CD4-positive, alpha-beta T cell treated with Interleukin-17A for 1 hour (primary cell): ENCODE measurements at regions not wholly inside any gene's neighbourhood (a gene's known extent, or its start where the extent isn't known, plus 50 kb on each side); places are given as distances from the start of the nearest gene placed in this dataset.

Experiments
- DNase-seq: peaks from one replicate; pipeline ENCODE4 v3.0.0-alpha.2; 2020

DNA sequence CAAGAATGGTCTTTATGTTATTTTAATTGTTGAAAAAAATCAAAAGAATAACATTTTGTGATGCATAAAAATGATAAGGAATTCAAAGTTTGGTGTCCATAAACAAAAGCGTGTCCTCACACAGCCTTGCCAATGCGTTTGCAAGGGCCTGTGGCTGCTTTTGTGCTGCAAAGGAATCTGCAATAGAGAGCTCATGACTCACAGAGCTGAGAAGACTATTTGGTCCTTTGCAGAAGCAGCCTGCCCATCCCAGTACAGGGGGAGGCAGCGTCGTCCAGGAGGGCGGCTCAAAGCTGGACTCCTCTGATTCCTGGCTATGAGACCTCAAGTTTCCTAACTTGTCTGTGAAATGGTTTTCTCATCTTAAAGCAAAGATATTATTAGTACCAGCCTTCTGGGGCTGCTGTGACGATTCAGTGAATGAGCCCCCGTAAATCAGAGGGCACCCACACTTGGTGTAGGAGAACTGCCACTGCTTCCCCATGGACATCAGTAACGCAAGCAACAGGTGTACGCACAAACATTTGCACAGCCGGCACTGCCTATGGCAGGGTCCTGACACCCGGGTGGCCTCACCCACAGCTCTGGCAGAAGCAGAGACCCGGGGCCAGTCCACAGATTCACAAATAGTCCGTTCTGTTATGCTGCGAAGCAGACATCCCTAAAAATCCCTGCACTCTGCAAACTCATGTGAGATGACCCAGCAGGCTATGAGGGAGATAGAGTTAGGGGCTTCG is 70.6 kb upstream of the ASAP2 start:
- DNase-seq: no peak

DNA sequence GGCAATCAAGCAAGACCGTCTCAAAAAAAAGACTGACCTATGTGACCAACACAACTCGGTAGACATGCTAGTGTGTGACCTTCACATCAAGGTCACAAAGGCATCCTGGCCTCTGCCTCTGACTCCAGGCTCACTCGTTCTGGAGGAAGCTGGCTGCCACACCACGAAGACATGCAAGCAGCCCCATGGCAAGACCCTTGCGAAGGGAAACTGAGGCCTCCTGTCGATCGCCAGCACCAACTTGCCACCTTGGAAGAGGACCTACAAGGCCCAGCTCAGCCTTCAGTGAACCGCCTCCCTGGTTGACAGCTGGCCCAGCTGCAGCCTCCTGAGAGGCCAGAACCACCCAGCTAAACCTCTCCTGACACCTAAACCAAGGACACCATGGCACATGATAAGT is 79.3 kb upstream of the ASAP2 start:
- DNase-seq: no peak

DNA sequence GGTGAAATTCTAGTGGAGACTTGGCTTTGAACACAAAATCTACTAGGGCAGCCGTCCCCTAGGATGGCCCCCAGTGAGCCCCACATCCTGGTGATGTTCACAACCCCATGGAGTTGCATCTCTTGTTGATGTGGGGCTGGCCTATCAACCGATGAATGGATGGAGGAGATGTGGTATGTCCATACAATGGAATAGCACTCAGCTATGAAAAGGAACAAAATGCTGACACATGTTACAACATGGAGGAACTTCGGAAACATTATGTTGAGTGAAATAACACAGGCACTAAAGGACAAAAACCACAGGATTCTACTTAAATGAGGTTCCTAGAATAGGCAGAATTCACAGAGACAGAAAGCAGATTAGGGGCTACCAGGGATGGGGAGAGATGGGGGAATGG is 80.1 kb upstream of the ASAP2 start:
- no peak for DNase-seq

DNA sequence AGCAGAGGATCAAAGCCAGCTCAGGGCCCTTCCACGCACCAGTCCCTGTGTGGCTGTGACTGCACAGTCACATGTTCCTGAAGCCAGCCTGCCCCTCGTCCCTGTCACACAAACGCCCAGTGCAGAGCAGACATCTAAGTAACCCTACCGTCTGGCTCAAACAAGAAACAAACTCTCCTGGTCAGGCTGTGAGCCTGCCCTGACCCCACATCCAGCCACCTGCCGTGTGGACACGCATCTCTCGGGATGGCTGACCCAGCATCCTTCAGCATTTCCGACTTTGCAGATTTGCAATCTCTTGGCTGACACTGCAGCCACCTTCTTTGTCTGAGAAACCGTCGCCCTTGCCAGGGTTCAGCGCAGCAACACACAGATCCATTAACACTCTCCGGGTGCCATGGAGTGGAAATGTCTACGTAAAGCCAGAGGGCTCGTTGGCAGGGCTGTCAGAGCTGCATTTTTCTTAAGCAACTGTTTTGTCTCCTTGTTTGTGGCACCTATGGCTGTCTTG is 82.3 kb upstream of the ASAP2 start:
- DNase-seq: no peak

DNA sequence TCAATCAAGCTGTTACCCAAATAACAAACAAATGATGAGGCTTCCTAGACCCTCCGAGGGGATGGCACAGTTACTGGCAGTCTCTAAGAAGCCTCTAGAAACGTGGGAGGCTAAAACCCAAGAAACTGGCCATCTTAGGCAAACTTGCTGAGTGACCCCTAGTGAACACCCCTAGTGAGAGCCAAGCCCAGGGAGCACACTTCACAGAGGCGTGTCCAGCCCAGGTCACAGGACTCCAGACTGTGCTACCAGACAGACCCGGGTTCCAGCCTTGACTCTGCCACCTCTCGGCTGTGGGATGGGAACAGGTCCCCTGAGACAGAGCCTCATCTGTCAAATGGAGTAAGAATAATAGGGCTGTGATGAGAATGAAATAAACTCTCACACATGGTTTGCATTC is 83.5 kb upstream of the ASAP2 start:
- no peak for DNase-seq

DNA sequence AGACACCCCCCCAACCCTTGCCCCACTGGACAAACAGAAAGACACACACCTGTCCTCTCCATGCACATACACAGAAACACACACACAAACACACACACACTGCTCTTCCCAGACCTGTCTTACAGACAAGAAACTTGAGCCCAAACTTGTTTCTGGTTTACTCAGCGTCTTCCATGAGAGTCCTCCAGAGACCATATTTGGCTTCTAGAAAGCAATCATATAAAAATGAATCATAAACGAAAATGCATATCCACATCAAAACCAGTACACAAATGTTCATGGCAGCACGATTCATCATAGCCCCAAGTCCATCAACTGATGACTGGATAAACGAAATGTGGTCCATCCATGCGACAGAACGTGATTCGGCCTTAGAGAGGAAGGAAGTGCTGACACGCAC is 84.2 kb upstream of the ASAP2 start:
- DNase-seq: no peak

DNA sequence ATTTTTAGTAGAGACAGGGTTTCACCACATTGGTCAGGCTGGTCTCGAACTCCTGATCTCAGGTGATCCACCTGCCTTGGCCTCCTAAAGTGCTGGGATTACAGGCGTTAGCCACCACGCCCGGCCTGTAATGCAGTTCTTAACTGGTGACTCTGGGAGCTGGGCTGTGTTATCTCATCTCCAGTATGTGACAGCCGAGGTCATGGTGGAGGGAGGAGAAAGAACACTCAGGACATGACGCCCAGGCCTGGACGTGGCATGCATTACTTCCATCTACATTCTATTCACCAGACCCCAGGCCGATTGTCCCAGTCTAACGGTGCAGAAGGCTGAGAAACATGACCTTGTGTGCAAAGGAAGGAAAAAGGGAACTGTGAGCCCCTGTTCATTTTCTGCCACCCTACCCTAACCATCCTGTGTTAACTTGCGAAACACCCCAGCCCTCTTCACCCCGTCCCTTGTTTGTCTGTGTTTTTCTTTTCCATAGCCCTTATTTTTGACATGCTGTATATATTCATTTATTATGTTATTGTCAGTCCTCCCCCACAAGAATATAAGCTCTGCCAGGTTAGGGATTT is 88.1 kb upstream of the ASAP2 start:
- DNase-seq: no peak

DNA sequence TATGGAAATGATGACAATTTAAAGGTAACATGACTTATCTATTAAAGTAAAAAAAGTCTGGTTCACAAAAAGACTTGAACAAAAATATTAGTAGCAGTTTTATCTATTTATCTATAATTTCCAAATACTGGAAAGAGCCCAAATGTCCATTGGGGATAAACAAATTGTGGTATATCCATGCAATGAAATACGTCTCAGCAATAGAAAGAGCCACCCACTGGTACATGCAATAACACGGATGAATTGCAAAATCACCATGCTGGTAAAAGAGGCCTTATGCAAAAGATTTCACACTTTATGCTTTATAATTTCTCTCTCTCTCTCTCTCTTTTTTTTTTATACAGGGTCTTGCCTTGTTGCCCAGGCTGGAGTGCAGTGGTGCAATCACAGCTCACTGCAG is 91.4 kb upstream of the ASAP2 start:
- DNase-seq: no peak

DNA sequence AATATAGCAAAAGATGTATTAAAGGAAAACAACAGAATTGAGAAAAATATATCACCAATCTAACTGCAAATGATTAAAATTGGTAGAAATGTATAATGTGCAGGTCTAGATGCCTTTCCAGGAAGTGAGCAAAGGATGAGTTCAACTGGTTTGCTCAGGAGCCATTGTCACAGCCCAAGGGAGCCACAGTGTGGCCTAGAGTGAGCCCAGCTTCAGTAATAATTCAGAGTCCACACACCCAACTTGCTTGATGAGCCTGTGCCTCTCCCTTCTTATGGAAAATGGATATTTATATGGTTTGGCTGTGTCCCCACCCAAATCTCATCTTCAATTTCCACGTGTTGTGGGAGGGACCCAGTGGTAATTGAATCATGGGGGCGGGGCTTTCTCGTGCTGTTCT is 92.2 kb upstream of the ASAP2 start:
- no peak for DNase-seq

DNA sequence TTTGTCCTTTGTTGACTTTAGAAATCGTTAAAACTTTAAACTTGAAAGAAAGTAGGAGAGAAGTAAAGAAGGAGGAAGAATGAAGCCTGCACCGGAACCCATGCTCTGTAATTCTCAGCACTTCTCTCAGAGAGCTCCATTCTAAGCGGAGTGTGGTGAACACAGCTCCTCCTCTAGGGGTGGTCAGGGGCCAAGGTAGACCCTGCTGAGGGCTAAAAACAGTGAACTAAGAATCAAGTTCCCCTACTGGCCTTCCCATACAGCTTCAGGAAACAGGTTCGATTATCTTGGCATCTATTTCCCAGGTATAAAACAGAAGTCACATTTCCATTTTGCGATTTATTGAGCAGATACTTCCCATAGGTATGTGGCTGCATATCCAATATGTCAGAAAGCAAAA is 92.7 kb upstream of the ASAP2 start:
- DNase-seq: no peak

DNA sequence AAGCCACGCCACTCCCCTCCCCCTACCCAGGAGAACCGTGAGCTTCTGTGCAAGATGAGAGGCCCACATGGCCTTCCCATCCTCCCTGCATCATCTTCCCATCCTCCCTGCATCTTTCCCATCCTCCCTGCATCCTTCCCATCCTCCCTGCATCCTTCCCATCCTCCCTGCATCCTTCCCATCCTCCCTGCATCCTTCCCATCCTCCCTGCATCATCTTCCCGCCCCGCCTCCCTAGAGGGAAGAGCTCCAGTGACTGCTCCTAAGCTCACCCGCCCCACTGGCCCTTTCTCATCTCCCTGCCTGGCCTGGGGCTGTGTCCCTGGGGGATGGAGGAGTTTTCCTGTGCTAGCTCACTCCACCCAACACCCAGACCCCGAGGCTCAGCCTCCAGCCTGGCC is 93.3 kb upstream of the ASAP2 start:
- no peak for DNase-seq

DNA sequence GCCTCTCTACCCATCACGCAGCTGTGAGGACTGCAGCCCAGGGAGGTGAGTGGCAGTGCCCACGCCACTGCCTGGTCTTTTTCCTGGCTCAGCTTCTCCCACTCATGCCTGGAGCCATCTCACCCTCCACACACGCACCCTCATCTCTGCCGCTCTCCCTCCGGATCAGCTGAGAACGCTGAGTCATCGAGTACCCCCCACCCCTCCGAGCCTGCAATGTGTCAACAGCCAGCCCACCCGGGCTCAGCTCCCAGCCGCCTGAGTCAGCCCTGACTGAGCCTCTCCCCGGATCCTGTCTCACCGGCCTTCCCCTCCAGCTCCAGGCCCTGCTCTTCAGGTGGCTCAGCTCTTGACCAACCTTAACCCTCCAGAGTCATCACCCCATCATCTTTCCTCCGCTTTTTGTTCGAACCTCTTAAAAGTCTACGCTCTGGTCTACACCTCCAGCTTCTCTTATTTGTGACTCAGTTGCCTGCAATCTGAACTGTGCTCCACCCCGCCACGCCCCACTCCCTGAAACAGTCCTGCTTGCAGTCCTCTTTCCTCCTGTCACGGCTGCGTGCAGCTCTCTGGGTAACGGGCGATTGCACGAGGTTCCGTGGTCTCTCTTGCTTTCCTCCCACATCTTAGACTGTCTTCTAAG is 94.4 kb upstream of the ASAP2 start:
- no peak for DNase-seq

DNA sequence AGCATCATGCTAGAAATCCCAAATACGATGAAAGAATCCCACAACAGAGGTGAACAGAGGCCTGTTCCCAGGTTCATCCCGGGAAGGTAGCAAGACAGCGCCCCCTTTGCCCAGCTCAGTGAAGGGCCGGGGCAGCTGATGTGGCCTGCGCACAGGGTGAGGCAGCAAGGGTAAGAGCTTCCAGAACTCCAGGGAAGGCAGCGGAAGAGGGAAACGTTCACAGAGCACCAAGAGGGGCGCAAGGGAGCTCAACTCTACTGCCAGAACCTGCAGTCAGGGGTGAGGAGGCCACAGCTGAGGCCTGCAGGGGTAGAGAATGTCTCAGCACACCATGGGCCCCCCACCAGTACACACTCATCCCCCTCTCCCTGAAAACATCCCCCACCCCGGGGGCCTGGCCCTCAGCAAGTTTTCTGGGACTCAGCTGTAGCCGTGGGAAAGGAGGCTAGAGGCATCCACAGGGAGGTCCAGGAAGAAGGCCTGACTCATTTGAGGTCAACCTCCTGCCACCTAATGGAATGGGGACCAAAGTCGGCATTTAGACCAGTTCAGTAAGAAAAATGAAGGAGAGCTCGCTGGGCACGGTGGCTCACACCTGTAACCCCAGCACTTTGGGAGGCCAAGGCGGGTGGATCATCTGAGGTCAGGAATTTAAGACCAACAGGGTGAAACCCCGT is 95.6 kb upstream of the ASAP2 start:
- DNase-seq: no peak

DNA sequence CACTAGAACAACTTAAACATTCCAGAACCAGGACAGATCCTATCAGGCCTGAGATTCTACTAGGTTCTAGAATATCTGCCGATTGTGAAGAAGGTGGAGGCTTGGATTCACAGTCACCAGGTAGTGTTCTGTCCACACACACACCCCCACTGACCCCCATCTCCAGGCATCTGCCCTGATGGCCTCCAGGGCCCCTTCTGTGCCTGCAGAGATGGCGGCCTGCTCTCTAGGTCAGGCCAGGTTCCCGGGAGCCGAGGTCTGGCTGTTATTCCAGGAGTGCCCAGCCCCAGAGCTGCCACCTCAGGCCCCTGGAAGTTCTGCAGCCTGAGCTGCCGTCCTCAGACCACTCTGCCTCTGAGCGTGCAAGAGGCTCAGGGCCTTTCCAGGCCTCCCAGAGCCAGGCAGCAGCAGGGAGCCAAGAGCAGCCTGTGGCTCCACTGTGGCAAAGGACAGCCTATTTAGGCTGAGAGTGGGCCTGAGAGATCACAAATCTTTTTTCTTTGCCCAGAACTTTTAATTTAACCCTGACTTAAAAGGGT is 96.2 kb upstream of the ASAP2 start:
- DNase-seq: no peak

DNA sequence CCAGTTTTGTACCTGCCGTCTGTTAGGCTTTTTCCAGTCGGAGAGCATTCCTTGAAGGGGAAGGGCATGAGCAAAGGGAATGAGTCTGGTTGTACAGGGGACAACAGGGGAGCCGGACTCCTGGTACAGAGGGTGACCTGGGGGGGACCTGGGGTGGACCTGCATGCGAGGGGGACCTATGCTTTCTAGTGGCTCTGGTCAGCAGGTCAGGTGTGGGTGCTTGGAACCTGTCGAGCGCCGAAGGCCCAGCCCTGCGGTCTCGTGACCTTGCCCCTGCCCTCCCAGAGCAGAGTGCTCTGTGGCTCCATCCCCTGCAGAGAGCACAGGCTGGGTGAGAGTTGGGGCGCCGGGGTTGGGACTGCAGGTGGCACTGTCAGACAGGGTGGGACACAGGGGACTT is 96.7 kb upstream of the ASAP2 start:
- DNase-seq: no peak

DNA sequence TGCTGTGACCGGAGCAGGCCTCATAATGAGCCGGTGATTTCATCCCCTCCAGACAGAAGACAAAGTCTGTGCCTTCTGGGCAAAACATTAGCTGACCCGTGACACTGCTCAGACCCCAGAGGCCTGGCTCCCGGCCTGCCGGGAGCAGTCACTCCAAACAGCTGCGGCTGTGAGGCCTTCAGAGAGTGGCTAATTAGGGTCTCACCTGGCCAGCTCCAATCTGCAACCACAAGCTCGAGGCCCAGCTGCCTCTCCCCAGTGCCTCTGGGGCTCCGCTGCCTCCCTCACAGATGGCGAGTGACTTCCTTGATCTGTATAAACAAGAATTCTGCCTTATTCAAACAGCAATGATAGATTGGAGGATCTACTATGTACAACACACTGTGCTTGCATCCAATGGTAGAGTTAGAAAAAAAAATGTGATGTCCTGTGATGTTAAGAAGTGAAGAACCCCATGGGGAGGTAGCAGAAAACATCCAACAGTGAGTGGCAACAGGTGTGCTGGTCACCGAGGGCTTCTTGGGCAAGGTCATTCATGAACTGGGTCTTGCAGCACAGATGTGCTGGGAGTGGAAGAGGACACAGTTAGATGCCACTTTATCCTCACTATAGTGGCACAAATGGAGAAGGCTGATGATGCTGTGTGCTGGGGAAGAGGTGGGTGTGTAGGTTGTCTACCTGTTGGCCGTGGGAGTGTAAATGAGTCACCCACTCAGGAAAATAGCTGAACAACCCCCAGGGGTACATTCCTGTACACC is 98.2 kb upstream of the ASAP2 start:
- no peak for DNase-seq

DNA sequence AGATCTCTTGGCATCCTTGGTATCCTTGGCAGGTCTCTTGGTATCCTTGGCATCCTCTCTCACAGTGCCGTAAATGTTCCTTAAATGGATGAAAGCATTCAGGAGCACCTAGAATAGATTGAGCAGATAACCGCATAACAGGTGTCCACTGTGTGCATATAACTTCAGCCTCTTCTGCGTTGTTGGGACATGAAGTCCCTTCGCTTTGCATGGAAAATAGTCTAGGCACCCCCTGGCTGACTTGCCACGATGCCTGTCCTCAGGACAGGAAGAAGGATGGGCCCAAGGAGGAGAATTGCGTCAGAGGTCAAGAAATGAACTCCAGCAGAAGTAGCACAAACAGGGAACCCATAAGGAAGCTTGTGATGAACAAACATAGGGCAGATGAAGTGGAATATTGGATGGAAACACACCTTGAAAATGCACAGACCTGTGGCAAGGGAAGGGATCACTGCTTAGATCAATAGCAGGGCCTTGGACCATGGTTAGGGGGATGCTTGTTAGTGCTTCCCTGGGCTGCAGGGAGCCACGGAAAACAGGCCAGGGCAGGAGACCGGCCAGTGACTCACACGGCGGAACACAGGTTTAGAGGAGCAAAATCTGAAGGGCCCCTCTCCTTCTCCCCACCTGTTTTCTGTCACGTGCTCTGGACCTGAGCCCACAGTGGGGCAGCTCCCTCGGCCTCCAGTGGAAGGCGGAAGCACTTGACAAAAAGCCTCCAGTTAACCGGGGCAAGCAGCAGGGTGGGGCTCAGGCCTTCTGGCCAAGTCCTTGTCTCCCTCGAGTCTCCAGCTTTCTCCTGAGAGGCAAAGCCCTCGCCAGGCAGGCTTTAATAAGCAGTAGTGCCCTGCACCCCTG is 99.2 kb upstream of the ASAP2 start:
- no peak for DNase-seq

DNA sequence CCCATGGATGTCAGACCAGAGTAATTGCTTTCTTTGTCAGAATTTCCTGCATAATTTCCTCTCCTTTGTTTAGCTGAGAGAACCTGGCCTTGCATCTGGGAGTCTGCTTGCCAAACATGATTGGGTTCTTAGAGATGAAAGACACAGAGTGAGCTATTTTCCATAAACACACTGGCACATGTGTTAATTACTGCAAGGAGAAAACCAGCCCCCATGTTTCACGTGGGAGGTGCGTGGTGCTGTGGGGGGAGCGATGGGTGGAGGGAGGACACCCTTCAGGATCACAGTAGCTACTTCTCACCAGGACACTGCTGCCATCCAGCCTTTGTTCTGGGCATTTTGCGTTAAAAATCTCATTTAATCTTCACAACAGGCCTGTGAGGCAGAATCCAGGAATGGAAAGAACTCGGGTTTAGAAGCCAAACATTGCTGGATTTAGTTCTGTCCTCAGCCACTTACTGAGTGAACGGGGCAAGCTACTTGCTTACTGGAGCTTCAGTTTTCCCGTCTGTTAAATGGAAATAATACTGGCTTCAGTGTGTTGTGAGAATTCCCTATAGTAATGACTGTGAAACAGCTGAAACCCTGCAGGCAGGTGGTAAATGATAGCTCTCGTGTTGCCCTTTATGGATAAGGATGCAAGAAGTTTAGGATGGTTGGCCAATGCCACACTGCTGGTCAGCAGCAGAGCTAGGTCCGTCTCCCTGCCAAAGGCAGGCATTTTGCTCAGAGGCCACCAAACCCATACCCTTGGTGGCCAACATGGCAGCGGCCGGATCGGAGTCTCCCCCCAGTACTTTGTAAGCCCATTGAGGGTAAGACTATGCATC is 100.1 kb upstream of the ASAP2 start:
- no peak for DNase-seq

DNA sequence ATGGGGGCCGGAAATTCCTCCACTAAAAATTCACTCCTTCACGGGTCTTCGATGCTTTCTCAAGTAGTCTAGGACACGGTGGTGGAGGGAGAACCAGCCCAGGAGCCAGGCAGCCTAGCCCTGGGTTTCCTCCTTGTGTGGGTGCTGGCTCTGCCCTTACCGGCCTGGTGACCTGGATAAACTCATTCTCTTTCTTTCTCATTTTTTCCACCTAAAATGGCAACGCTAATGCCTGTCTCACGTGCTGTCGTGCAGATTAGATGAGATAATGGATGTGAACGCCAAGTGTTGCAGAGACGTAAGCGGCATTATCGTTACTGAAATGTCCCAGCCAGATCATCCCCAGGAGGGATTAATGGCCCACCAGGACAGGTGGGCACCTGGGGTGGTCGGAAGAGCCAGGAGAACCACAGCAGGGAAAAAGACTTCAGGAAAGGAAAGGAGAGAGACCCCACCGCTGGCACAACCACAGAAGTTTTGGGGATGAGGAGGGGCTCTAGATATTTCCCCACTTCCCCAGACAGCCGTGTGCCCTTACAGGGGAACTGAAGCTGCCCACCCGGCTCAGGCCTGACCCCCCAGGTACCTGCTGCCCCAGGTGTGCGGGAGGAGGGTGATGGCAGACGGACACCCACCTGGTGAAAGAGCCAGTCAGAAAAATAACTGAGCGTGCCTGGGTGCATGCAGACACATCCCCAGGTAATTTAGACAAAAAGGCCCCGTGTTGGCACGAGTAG is 100.8 kb upstream of the ASAP2 start:
- DNase-seq: no peak

DNA sequence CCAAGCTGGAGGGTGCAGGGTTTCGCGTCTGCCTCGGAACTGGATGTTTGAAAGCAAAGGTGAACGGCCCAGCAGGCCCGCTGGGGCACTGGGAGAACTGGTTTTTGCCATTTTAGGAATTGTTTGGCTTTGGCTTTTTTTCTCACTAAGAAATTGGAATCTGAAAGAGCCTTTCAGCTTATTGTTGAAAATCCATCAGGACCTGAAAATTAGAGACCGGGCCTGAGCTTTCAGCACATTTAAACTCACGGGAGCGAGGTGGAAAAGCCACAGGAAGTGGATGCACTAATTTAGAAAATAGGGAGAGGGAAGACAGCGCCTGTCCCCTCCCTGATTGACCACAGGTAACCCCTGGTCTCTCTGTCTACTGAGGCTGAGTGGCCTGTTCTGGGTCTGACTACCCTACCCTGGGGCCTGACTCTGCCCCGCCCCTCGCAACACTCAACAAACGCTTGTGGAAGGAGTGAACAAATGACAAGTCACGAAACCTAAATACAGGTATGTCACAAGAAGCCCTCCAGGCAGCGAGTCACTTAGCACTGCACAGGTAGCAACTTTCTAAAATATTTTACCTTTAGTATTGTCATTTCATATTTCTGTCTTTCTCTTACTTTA is 100.3 kb upstream of the MBOAT2 start:
- DNase-seq: no peak
